ENCODE measurements at regions not wholly inside any gene's neighbourhood (a gene's known extent, or its start where the extent isn't known, plus 50 kb on each side); places are given as distances from the start of the nearest gene placed in this dataset.
"Not testable (repeated sequence)": the region's sequence is repeated elsewhere in the genome, so short reads cannot be mapped to it uniquely, and the experiment has no call there.

GRCh38 chr19:28595722-28596480 lies 617.0 kb downstream of the UQCRFS1 start:
- no peak for DNase-seq (ENCODE audit: low spot score)
- no peak for TF ChIP-seq CTCF (IDR thresholded peaks at IDR 0.05)
- Histone ChIP-seq H3K4me1 (ENCODE audit: control insufficient read depth in 1 of 2, low read depth in 2 of 2) (no peaks in the 10 kb centered on the region), H3K9me3 (no peaks in the 10 kb centered on the region), H3K36me3 (no peaks in the 10 kb centered on the region), H3K4me3 (no peak overlapping the region), H3K27me3 (replicated peaks; ENCODE audit: insufficient read depth) (no peaks in the 10 kb centered on the region), H3K27ac (no peak overlapping the region)
- ATAC-seq (ENCODE audit: insufficient number of reproducible peaks, low FRiP score, low read depth): no peak

GRCh38 chr19:28594737-28595136 lies 618.2 kb downstream of the UQCRFS1 start:
- ATAC-seq (ENCODE audit: insufficient number of reproducible peaks, low FRiP score, low read depth): no peak

GRCh38 chr19:28589991-28590411 lies 623.0 kb downstream of the UQCRFS1 start:
- not testable (repeated sequence) for H3K4me3 ChIP-seq; H3K27me3 ChIP-seq (replicated peaks; ENCODE audit: insufficient read depth); H3K27ac ChIP-seq; H3K4me1 ChIP-seq (ENCODE audit: control insufficient read depth in 1 of 2, low read depth in 2 of 2); H3K9me3 ChIP-seq; DNase-seq (ENCODE audit: low spot score); H3K36me3 ChIP-seq; ATAC-seq (ENCODE audit: insufficient number of reproducible peaks, low FRiP score, low read depth)

More at GRCh38 chr19:28594737-28595136, 618.2 kb downstream of the UQCRFS1 start:
- no peaks in the 10 kb centered on the region for H3K36me3 ChIP-seq
- no peak for DNase-seq (ENCODE audit: low spot score)
- H3K4me3 ChIP-seq: no peak overlapping the region
- H3K9me3 ChIP-seq: no peaks in the 10 kb centered on the region
- H3K27me3 ChIP-seq (replicated peaks; ENCODE audit: insufficient read depth): no peaks in the 10 kb centered on the region
- no peak for TF ChIP-seq CTCF (IDR thresholded peaks at IDR 0.05)
- H3K4me1 ChIP-seq (ENCODE audit: control insufficient read depth in 1 of 2, low read depth in 2 of 2): no peaks in the 10 kb centered on the region
- no peak overlapping the region for H3K27ac ChIP-seq

DNA sequence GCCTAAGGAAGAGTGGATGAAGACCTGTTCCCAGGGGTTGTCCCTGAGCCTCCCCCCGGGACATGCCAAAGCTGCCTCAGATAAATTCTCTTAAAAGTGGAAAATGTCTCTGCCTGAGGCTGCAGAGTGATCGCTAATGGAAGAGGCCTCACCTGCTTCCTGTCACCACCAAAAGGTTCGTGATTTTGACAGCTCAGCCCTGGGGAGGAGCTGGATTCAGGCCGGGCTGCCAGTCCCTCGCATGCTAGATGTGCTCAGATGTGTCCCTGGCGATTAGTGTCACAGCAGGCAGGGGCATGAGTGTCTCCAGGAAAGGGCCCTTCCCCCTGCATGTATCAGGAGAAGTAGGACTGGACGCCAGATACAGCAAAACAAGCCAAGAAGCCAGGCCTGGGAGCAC lies 626.5 kb downstream of the UQCRFS1 start:
- DNase-seq (ENCODE audit: low spot score) (no peak), ATAC-seq (ENCODE audit: insufficient number of reproducible peaks, low FRiP score, low read depth) (no peak)
- Histone ChIP-seq H3K36me3 (no peaks in the 10 kb centered on the region), H3K9me3 (no peaks in the 10 kb centered on the region), H3K4me3 (no peak overlapping the region), H3K27me3 (replicated peaks; ENCODE audit: insufficient read depth) (no peaks in the 10 kb centered on the region), H3K4me1 (ENCODE audit: control insufficient read depth in 1 of 2, low read depth in 2 of 2) (no peaks in the 10 kb centered on the region), H3K27ac (no peak overlapping the region)
- TF ChIP-seq CTCF (IDR thresholded peaks at IDR 0.05): no peak

DNA sequence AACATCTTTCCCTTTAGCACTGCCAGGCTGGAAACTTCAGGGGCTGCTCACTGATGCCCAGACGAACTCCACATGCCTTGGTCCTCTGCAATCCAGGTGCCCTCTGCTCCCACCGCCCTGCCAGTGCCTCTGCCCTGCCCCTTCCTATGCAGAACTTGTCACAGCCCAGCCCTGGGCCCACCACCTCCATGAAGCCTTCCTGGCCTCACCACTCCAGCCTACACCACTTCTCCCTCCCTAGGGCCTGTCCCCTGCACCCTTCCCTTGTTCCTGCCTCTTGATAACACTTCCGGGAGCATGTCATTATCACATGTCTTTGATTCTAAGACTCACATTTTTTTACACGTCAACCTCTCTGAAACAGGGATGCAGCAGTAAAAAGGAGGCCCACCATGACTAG lies 627.2 kb downstream of the UQCRFS1 start:
- no peak for TF ChIP-seq CTCF (IDR thresholded peaks at IDR 0.05)
- Histone ChIP-seq H3K4me1 (ENCODE audit: control insufficient read depth in 1 of 2, low read depth in 2 of 2) (no peaks in the 10 kb centered on the region), H3K9me3 (no peaks in the 10 kb centered on the region), H3K27me3 (replicated peaks; ENCODE audit: insufficient read depth) (no peaks in the 10 kb centered on the region), H3K36me3 (no peaks in the 10 kb centered on the region), H3K27ac (no peak overlapping the region), H3K4me3 (no peak overlapping the region)
- no peak for ATAC-seq (ENCODE audit: insufficient number of reproducible peaks, low FRiP score, low read depth)
- no peak for DNase-seq (ENCODE audit: low spot score)

DNA sequence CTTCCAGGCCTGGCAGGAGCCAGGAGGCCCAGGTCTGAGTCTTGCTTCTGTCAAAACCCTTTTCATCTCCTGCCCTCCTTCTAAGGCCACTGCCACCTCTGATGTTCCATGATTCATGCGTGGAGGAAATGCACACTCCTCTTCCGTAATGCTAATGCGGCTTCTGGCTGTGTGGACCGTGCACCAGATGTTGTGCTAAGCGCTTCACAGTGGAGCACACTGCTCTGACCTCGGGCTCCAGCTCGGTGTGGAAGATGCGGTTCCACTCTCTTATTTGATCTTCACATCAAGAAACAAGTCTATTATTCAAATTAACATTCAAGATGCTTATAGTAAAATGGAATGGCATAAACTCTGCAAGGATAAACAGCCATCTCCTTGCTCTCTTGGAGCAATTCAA lies 629.2 kb downstream of the UQCRFS1 start:
- TF ChIP-seq CTCF (IDR thresholded peaks at IDR 0.05): no peak
- H3K36me3 ChIP-seq: no peaks in the 10 kb centered on the region
- no peaks in the 10 kb centered on the region for H3K9me3 ChIP-seq
- H3K27me3 ChIP-seq (replicated peaks; ENCODE audit: insufficient read depth): no peaks in the 10 kb centered on the region
- H3K4me3 ChIP-seq: no peak overlapping the region
- no peak for ATAC-seq (ENCODE audit: insufficient number of reproducible peaks, low FRiP score, low read depth)
- no peak for DNase-seq (ENCODE audit: low spot score)
- no peaks in the 10 kb centered on the region for H3K4me1 ChIP-seq (ENCODE audit: control insufficient read depth in 1 of 2, low read depth in 2 of 2)
- H3K27ac ChIP-seq: no peak overlapping the region
